Keratinocyte (primary cell): ENCODE measurements at regions not wholly inside any gene's neighbourhood (a gene's known extent, or its start where the extent isn't known, plus 50 kb on each side); places are given as distances from the start of the nearest gene placed in this dataset.

Experiments used
- DNase-seq: peaks from one replicate; pipeline ENCODE4 v3.0.0-alpha.2; 2011; ENCODE audit warnings: low read depth, missing footprints, low spot score
- FAIRE-seq: peaks from 2 replicates; lab custom pipeline; 2011; peaks lifted over from hg19 to GRCh38; lab: Jason Lieb, UNC
- H2AFZ ChIP-seq: 2 replicates; pipeline ENCODE4 v1.6.0; 2012; ENCODE audit warnings: low read length, control low read depth, inconsistent platforms; ENCODE audit not compliant: control insufficient read depth
- H3K27ac ChIP-seq: 2 replicates; pipeline ENCODE4 v1.5.1; 2011; ENCODE audit warnings: low read length; ENCODE audit not compliant: control insufficient read depth, insufficient read depth
- H3K27me3 ChIP-seq: 3 replicates; pipeline ENCODE4 v1.6.0; 2011; ENCODE audit warnings: low read length; ENCODE audit not compliant: control insufficient read depth, insufficient read depth; ENCODE audit errors: extremely low read depth
- H3K36me3 ChIP-seq, 2 experiments: 2 replicates in 1 of 2; 3 replicates in 1 of 2; pipeline ENCODE4 v1.5.1; 2011; ENCODE audit warnings: low read length in 2 of 2, mild to moderate bottlenecking in 1 of 2; ENCODE audit not compliant: control insufficient read depth in 2 of 2, insufficient read depth in 2 of 2; ENCODE audit errors: extremely low read depth in 1 of 2
- H3K4me1 ChIP-seq: 3 replicates; pipeline ENCODE4 v1.5.1; 2011; ENCODE audit warnings: low read length; ENCODE audit not compliant: control insufficient read depth, insufficient read depth; ENCODE audit errors: extremely low read depth
- H3K4me2 ChIP-seq: 3 replicates; pipeline ENCODE4 v1.6.0; 2011; ENCODE audit warnings: low read depth, low read length; ENCODE audit not compliant: control insufficient read depth, insufficient read depth; ENCODE audit errors: extremely low read depth
- H3K4me3 ChIP-seq, 3 experiments: fragments of 200-600 bp in 1 of 3; sonication (generic) in 1 of 3; 2 replicates in 2 of 3; 3 replicates in 1 of 3; pipeline ENCODE4 v1.5.1; 2011 to 2016; ENCODE audit warnings: low read length in 3 of 3, mild to moderate bottlenecking in 3 of 3, control low read depth in 2 of 3, inconsistent platforms in 1 of 3, low read depth in 1 of 3, mixed read lengths in 1 of 3, mixed run types in 1 of 3, moderate library complexity in 1 of 3; ENCODE audit not compliant: control insufficient read depth in 2 of 3, insufficient read depth in 2 of 3; ENCODE audit errors: extremely low read depth in 1 of 3
- H3K79me2 ChIP-seq: 2 replicates; pipeline ENCODE4 v1.6.0; 2012; ENCODE audit warnings: low read length; ENCODE audit not compliant: control insufficient read depth, insufficient read depth
- H3K9ac ChIP-seq: 3 replicates; pipeline ENCODE4 v1.6.0; 2011; ENCODE audit warnings: low read length; ENCODE audit not compliant: control insufficient read depth, insufficient read depth; ENCODE audit errors: extremely low read depth
- H3K9me1 ChIP-seq: 3 replicates; pipeline ENCODE4 v1.6.0; 2011; ENCODE audit warnings: low read length; ENCODE audit not compliant: control insufficient read depth, insufficient read depth; ENCODE audit errors: extremely low read depth
- H3K9me3 ChIP-seq: 2 replicates; pipeline ENCODE4 v1.5.1; 2012; ENCODE audit warnings: low read depth, low read length; ENCODE audit not compliant: control insufficient read depth
- H4K20me1 ChIP-seq: 3 replicates; pipeline ENCODE4 v1.6.0; 2011; ENCODE audit warnings: low read length; ENCODE audit not compliant: control insufficient read depth, insufficient read depth; ENCODE audit errors: extremely low read depth
- CTCF ChIP-seq, 3 experiments: IDR thresholded peaks in 1 of 3; conservative IDR thresholded peaks in 1 of 3; optimal IDR thresholded peaks in 1 of 3; 2 replicates in 2 of 3; 3 replicates in 1 of 3; pipeline versions ENCODE3 to v1.5.1; 2011; ENCODE audit warnings: low read length in 3 of 3, mild to moderate bottlenecking in 3 of 3, moderate library complexity in 2 of 3, control low read depth in 1 of 3, inconsistent platforms in 1 of 3; ENCODE audit not compliant: insufficient read depth in 2 of 3; ENCODE audit errors: extremely low read depth in 1 of 3
- EZH2 ChIP-seq: IDR thresholded peaks from one replicate; pipeline ENCODE4 v1.6.1; 2012; ENCODE audit warnings: inconsistent platforms, mild to moderate bottlenecking, low read length, moderate library complexity
- dilution Hi-C: fragments of 300-500 bp; cut with MboI; formaldehyde crosslinking; loops from one replicate; pipeline ENCODE4 v1.7.0; 2020; ENCODE audit warnings: low sequenced_read_pairs; ENCODE audit not compliant: extremely low pct_ligation_motif_present

- Histone ChIP-seq H2AFZ (no peak overlapping the region), H3K36me3 (no peaks in the 10 kb centered on the region), H3K9ac (no peak overlapping the region), H3K4me1 (no peaks in the 10 kb centered on the region), H3K79me2 (no peaks in the 10 kb centered on the region), H3K9me1 (no peaks in the 10 kb centered on the region), H3K27ac (no peak overlapping the region), H3K4me2 (no peak overlapping the region), H3K27me3 (no peaks in the 10 kb centered on the region), H4K20me1 (no peaks in the 10 kb centered on the region), H3K9me3 (no peaks in the 10 kb centered on the region), H3K4me3 (no peak overlapping the region)
- no peak for DNase-seq
- dilution Hi-C loops = no loop called here
- TF ChIP-seq CTCF (optimal IDR thresholded peaks at IDR 0.05 in 1 of 3, IDR thresholded peaks at IDR 0.05 in 1 of 3, conservative IDR thresholded peaks at IDR 0.05 in 1 of 3; ENCODE audit: extremely low read depth in 1 of 3, insufficient read depth in 2 of 3, low read length in 3 of 3) (no peak), EZH2 (no peak)
- no peak for FAIRE-seq
These were observed 814.2 kb upstream of the PABPC4L start for GRCh38 chr4:135015771-135016170.

GRCh38 chr4:135007400-135007799 is 805.8 kb upstream of the PABPC4L start:
- no peak overlapping the region for H2AFZ ChIP-seq
- H3K27me3 ChIP-seq = no peaks in the 10 kb centered on the region
- no peak overlapping the region for H3K4me2 ChIP-seq
- no peak overlapping the region for H3K9ac ChIP-seq
- H3K4me3 ChIP-seq = no peak overlapping the region
- no peaks in the 10 kb centered on the region for H3K79me2 ChIP-seq
- no peak for DNase-seq
- dilution Hi-C loops = no loop called here
- H4K20me1 ChIP-seq = no peaks in the 10 kb centered on the region
- FAIRE-seq = no peak
- TF ChIP-seq CTCF (optimal IDR thresholded peaks at IDR 0.05 in 1 of 3, IDR thresholded peaks at IDR 0.05 in 1 of 3, conservative IDR thresholded peaks at IDR 0.05 in 1 of 3; ENCODE audit: extremely low read depth in 1 of 3, insufficient read depth in 2 of 3, low read length in 3 of 3) = no peak
- TF ChIP-seq EZH2 = no peak
- H3K9me3 ChIP-seq = peaks cover 1% of the 10 kb centered on the region
- no peaks in the 10 kb centered on the region for H3K4me1 ChIP-seq
- no peaks in the 10 kb centered on the region for H3K36me3 ChIP-seq
- H3K27ac ChIP-seq = no peak overlapping the region
- H3K9me1 ChIP-seq = no peaks in the 10 kb centered on the region
